GM21423 (cell line): ENCODE measurements at regions not wholly inside any gene's neighbourhood (a gene's known extent, or its start where the extent isn't known, plus 50 kb on each side); places are given as distances from the start of the nearest gene placed in this dataset.
"Not testable (repeated sequence)": the region's sequence is repeated elsewhere in the genome, so short reads cannot be mapped to it uniquely, and the experiment has no call there.

Experiments
- ATAC-seq: cut with Tn5 transposase; IDR thresholded peaks from one replicate; pipeline ENCODE4 v1.9.1; 2021; ENCODE audit warnings: mild to moderate bottlenecking, moderate library complexity; ENCODE audit not compliant: unreplicated experiment

DNA sequence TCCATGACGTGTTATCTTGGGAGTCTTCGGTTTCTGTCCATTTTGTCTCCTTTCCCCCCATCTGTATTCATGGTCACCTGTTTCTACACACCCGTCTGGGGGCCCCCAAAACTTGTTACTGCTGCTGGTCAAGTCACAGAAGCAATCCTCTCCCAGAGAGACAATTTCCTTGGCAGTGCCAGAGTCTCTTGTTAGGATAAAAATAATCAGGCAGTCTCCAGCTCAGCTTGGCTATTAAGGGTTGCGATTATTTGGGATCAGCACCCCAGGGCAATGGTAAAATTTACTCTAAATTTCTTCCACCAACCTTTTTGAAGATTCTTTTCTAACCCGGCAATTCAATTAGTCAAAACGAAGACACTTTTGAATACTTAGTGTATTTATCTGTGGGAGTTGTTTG is 229.1 kb upstream of the JARID2 start:
- no peak for ATAC-seq

DNA sequence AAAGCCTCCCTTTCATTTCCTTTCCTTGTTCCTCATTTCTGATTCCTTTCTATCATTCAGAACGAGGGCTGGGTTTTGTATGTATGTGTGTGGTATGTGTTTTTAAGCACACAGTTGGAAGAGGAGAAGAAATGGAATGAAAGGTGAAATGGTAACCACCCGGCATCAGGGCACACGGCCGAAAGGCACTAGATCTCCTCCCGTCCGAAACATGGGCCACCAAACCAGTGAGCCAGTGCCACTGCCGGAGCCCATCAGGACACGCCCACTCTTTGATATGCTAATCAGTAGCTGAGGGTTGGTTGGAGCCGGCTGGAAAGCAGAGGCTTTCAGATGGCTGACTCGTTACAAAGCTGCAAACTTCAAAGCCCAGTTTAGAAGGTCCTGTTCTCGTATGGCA is 228.6 kb upstream of the JARID2 start:
- no peak for ATAC-seq

DNA sequence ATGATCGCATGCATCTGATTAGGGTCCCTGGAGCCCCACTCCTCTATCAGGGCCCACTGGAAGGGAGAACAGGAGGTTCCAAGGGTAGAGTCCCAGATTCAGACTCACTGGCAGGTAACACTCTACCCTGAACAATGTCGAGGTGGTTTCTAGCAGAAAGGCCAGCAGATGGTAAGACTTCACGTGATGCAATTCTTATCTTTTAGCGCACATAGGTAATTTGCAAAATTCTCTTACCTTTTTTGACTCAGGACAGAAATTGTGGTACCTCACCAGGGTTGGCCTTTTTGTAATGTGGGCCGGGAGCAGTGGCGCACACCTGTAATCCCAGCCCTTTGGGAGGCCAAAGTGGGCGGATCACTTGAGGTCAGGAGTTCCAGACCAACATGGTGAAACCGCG is 228.1 kb upstream of the JARID2 start:
- no peak for ATAC-seq

GRCh38 chr6:15020119-15020770 is 225.6 kb upstream of the JARID2 start:
- ATAC-seq, result no peak

- ATAC-seq, result no peak
Measured at GRCh38 chr6:15021074-15021473, 224.8 kb upstream of the JARID2 start.

DNA sequence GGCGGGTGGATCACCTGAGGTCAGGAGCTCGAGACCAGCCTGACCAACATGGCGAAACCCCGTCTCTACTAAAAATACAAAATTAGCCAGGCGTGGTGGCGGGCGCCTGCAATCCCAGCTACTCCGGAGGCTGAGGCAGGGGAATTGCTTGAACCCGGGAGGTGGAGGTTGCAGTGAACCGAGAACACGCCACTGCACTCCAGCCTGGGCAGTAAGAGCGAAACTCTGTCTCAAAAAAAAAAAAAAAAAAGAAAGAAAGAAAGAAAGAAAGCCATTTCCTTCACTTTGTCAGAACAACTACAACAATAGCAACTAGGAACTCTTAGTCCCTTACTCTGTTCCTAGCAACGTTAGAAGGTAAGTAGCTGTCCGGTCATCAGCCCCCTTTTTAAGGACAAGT is 222.9 kb upstream of the JARID2 start:
- ATAC-seq, result not testable (repeated sequence)

GRCh38 chr6:15023448-15023847 is 222.4 kb upstream of the JARID2 start:
- peak; percentile 96 for ATAC-seq

GRCh38 chr6:15025446-15025845 is 220.4 kb upstream of the JARID2 start:
- no peak for ATAC-seq

- ATAC-seq, result no peak
Measured at GRCh38 chr6:15026832-15027231, 219.0 kb upstream of the JARID2 start.

DNA sequence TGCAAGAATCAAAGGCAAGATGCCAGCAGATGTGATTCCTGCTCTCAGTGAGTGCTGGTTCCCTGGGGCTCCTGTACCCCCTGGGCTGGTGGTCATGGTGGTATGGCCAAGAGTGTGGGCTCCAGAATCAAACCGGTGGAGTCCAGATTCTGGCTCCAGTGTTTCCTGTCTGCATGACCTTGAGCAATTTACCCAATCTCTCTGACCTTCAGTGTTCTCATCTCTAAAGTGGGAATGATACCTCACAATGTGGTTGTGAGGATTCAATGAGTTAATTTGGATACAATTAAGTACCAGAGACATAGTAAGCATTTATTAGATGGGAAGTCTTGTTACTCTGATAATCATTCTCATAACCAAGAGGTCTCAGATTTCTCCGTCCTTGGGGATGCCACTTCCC is 218.4 kb upstream of the JARID2 start:
- ATAC-seq, result no peak

DNA sequence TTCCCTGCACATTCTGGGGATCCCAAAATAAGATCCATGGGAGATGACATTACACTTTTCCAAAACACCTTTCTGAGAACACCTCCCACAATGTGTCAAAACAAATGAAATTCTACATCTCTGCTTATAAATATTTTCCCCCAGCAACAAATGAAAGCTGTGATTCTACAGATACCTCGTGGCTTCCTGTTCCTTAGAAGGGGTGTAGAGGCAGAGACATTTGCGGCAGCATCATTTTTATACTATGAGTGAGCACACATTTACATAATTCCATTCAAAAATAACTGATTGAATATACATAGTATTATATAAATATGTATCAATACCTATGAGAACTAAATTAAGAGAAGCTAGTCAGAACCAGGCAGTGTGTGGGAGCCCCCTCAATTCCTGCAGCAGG is 213.9 kb upstream of the JARID2 start:
- no peak for ATAC-seq

DNA sequence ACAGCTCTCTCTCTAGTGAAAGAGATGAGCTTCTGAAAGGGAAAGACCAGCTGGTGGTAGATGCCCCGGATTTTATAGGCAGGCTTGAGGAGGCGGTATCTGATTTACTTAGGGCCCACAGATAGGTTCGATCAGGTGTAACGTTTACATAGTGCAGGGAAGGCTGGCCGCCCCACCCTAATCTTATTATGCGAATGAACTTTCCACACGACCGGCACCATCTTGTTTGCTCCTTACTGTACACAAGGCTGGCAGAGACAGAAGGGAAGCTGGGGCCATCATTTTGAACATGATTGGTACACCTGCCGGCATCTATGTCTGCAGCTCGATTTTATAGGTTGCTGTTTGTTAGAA is 212.0 kb upstream of the JARID2 start:
- ATAC-seq, result no peak

GRCh38 chr6:15036690-15037245 is 209.1 kb upstream of the JARID2 start:
- no peak for ATAC-seq

DNA sequence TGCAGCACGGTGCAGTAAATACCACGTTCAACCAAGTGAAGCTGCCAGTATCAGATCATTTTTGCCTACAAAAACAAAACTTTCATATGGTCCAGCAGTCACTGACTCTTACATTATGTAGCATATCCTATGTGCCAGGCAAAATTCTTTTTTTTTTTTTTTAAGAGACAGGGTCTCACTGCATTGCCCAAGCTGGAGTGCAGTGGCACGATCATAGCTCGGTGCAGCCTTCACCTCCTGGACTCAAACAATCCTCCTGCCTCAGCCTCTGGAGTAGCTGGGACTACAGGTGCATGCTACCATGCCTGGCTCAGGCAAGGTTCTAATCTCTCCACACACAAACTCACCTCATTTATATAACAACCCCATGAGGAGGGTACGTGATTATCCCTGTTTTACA is 208.6 kb upstream of the JARID2 start:
- ATAC-seq, result no peak

DNA sequence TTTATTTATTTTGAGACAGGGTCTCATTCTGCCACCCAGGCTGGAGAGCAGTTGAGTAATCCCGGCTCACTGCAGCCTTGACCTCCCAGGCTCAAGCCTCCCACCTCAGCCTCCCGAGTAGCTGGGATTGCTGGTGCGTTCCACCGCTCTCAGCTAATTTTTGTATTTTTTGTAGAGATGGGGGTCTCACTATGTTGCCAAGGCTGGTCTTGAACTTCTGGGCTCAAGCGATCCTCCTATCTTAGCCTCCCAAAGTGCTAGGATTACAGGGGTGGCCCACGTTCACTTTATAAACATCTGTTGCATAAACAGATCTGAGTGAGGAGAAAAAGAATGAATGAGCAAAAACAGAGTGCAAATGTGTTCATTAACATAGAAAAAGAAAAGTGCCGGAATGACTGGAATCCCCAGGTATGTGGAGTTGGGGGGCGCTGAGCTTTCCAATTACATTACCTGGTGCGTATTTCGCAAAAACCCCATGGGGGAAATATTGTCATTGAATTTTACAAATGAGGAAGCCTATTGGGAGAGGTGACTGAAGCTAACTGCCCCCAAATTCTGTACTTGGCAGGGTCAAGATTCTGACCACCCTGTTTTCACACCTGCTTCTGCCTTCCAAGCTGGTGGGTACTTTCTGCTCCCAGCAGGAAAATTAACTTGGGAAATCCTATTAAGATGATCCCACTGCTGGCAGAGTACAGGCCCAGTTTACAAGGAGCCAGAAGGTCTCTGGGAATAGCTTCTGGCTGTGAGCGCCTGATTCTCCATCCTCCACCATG is 207.7 kb upstream of the JARID2 start:
- ATAC-seq, result no peak

GRCh38 chr6:15039136-15039535 is 206.7 kb upstream of the JARID2 start:
- ATAC-seq, result no peak

GRCh38 chr6:15042938-15043337 is 202.9 kb upstream of the JARID2 start:
- no peak for ATAC-seq

DNA sequence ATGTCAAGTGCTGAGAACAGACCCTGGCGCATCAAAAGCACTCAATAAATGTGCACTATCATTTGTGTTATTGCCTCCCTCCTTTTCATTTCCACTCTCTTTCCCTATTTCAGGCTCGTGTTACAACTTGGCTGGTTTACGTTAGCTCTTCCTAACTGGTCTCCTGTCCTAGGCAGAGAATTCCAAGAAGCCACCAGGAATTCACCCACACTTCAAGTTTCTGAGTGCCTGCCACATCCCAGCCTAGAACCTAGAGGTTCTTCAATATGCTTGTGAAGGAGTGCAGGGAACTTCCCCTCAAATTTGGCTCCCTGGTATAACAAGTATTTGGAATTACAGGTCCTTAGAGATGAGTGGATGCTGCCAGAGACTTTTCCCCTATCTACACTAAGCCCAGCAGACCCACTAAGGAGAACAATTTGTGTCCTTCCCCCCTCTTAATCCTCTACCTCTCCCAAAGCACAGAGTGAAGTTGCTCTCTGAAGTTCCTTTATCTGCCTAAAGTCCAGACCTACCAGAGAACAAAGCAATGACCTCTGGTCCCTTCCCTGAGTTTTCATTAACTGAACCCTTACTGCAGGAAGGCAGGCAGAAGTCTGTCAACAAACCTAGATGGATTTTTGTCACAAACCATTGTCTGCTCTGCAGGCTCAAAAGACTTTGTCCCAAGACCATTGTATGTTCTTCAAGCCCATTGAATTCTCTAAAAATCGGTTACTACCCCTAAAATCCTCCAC is 201.6 kb upstream of the JARID2 start:
- ATAC-seq, result no peak

DNA sequence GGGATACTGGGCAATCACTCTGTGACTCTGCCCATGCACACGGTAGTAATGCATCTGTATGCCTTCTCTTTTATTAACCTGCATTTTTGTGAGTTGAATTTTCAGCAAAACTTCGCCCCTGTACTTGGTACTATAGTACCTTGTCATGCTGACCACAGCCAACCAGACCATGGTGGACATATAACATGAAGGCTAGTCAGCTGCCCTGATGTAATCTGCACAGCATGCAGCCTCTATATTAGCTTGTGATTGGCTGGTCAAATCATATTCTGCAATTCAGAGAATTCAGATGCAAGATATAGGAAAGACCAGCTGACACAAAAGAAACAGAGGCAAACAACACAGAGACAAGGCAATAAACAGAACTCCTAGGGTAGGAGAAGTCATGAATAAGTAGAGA is 200.9 kb upstream of the JARID2 start:
- ATAC-seq, result no peak

DNA sequence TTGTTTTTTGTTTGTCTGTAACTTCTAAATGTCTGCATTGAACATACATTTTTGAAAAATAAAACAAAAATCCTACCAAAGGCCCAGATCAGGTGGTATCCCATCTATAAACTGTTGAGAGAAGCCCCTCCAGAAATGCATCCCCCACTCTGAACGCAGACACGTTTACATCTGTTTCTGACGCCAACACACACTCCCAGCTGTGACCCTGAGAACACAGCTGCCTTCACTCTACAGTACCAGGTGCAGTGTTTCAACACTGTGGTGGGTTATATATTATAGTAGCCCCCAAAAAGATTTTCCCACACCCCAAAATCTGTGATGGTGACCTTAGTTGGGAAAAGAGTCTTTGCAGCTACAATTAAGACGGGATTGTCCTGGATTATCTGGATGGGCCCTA is 199.1 kb upstream of the JARID2 start:
- ATAC-seq, result no peak

DNA sequence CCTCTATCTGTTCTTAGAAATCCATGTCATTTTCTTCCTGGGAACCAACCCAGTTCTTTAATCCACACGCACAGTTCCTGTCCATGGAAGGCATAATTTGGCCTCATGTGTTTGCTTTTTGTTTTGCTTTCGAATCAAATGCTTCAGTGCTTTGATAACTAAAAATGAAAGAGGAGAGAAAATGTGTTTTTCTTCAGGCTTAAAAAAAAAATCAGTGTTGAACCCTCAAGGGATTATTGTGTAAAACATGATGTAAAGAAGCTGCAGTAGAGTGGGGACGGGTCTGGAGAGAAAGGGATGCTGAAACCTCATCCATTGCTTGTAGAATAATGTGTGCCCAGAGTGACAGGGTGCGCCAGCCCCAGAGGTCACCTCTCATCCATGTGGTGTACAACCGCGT is 197.5 kb upstream of the JARID2 start:
- no peak for ATAC-seq
